ENCODE measurements at regions not wholly inside any gene's neighbourhood (a gene's known extent, or its start where the extent isn't known, plus 50 kb on each side); places are given as distances from the start of the nearest gene placed in this dataset.

GRCh38 chr13:50574731-50575130 lies 268.8 kb downstream of the DLEU7 start:
- Histone ChIP-seq H3K27me3 (no peaks in the 10 kb centered on the region), H3K9me3 (no peaks in the 10 kb centered on the region), H3K4me3 (no peak overlapping the region), H3K36me3 (no peaks in the 10 kb centered on the region), H3K27ac (no peak overlapping the region), H3K9ac (ENCODE audit: low read depth in 2 of 2, low read length in 2 of 2) (no peak overlapping the region), H3K4me1 (no peaks in the 10 kb centered on the region)
- intact Hi-C loops (cut with DNase I): no loop called here
- no peak for TF ChIP-seq CTCF (IDR thresholded peaks at IDR 0.05)
- no peak for DNase-seq

- Histone ChIP-seq H3K36me3 (no peaks in the 10 kb centered on the region), H3K9ac (ENCODE audit: low read depth in 2 of 2, low read length in 2 of 2) (no peak overlapping the region), H3K4me3 (no peak overlapping the region), H3K27ac (no peak overlapping the region), H3K27me3 (no peaks in the 10 kb centered on the region), H3K9me3 (no peaks in the 10 kb centered on the region), H3K4me1 (no peaks in the 10 kb centered on the region)
- DNase-seq: no peak
- no peak for TF ChIP-seq CTCF (IDR thresholded peaks at IDR 0.05)
- intact Hi-C loops (cut with DNase I): no loop called here
Measured at GRCh38 chr13:50575138-50575537, 268.4 kb downstream of the DLEU7 start.

DNA sequence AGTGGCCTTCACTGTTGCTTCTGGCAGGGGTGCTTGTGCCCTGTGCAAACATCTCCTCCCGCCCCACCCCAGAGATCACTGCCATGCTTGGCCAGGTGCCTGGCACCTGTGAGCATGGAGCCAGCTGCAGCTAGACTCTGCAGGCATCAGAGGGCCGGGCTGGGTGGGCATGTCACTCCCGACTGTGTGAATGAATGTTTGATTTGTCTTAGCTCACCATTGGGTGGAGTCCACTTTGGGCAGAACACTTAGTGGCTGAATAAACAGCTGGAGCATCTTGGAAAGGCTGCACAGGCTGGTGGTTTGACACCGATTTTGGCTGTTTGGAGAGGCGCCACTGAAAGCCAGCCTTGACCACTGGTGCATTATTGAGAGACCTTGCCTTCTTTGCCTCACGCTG lies 267.3 kb downstream of the DLEU7 start:
- no peak overlapping the region for H3K9ac ChIP-seq (ENCODE audit: low read depth in 2 of 2, low read length in 2 of 2)
- no peaks in the 10 kb centered on the region for H3K36me3 ChIP-seq
- intact Hi-C loops (cut with DNase I): no loop called here
- TF ChIP-seq CTCF (IDR thresholded peaks at IDR 0.05): no peak
- H3K4me1 ChIP-seq: no peaks in the 10 kb centered on the region
- H3K27me3 ChIP-seq: no peaks in the 10 kb centered on the region
- H3K4me3 ChIP-seq: no peak overlapping the region
- H3K9me3 ChIP-seq: no peaks in the 10 kb centered on the region
- peak; percentile 80 for DNase-seq
- H3K27ac ChIP-seq: no peak overlapping the region

DNA sequence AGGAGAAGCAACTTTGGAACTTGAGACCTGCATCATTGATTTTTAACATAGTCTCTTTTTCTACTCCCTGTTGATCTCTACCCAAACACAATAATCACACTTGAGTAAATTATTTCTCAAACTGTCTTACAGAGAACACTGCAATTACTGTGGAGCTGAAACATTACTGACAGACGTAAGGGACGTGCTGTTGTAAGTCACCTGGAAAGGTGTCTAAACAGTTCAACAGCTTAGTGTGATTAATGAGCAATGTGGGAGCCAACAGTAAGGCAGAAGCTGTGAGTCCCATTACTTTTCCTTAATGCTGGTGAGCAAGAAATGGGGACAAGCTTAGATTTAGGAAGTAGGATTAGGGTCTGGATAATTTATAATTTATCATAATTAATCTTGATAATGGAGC lies 265.7 kb downstream of the DLEU7 start:
- intact Hi-C loops (cut with DNase I): no loop called here
- Histone ChIP-seq H3K4me1 (no peaks in the 10 kb centered on the region), H3K36me3 (no peaks in the 10 kb centered on the region), H3K9ac (ENCODE audit: low read depth in 2 of 2, low read length in 2 of 2) (no peak overlapping the region), H3K4me3 (no peak overlapping the region), H3K27me3 (no peaks in the 10 kb centered on the region), H3K27ac (no peak overlapping the region), H3K9me3 (no peaks in the 10 kb centered on the region)
- TF ChIP-seq CTCF (IDR thresholded peaks at IDR 0.05): no peak
- DNase-seq: no peak

DNA sequence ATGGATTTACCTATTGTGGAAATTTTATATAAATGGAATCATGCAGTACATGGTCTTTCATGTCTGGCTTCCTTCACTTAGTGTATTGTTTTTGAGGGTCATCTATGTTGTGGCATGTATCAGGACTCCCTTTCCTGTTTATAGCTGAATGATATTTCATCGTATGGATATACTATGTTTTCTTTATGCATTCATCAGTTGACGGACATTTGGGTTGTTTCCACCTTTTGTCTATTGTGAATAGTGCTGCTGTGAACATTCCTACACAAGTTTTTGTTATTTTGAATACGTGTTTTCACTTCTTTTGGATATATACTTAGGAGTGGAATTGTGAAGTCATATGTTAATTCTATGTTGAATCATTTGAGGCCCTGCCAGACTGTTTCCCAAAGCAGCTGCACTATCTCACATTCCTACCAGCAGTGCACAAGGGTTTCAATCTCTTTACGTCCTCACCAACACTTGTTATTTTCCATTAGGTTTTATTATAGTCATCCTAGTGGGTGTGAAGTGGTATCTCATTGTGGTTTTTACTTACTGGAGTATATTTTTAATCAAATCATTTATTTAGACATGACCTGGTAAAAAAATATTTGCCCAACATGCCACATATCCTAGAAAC lies 262.7 kb downstream of the DLEU7 start:
- no peak for TF ChIP-seq CTCF (IDR thresholded peaks at IDR 0.05)
- Histone ChIP-seq H3K27ac (no peak overlapping the region), H3K36me3 (no peaks in the 10 kb centered on the region), H3K4me3 (no peak overlapping the region), H3K9ac (ENCODE audit: low read depth in 2 of 2, low read length in 2 of 2) (no peak overlapping the region), H3K9me3 (no peaks in the 10 kb centered on the region), H3K27me3 (no peaks in the 10 kb centered on the region), H3K4me1 (no peaks in the 10 kb centered on the region)
- intact Hi-C loops (cut with DNase I): no loop called here
- DNase-seq: no peak

All from colonic mucosa (tissue), 4 donors.